H9 (cell line): ENCODE measurements at regions not wholly inside any gene's neighbourhood (a gene's known extent, or its start where the extent isn't known, plus 50 kb on each side); places are given as distances from the start of the nearest gene placed in this dataset.

Experiments
- DNase-seq: peaks from one replicate; pipeline ENCODE4 v3.0.0-alpha.2; 2017
- H2AFZ ChIP-seq: one replicate; pipeline ENCODE4 v1.6.1; 2013; ENCODE audit warnings: mild to moderate bottlenecking, low read length, control low read depth, moderate library complexity
- H2AK5ac ChIP-seq: 2 replicates; pipeline ENCODE4 v1.6.1; 2013; ENCODE audit warnings: low read length, control low read depth, mixed read lengths; ENCODE audit not compliant: insufficient read length
- H2BK120ac ChIP-seq: one replicate; pipeline ENCODE4 v1.6.1; 2013; ENCODE audit warnings: low read depth, mild to moderate bottlenecking, low read length, control low read depth, inconsistent platforms; ENCODE audit not compliant: poor library complexity, severe bottlenecking
- H2BK12ac ChIP-seq: 2 replicates; pipeline ENCODE4 v1.6.1; 2013; ENCODE audit warnings: low read length, control low read depth, mixed read lengths, low read depth; ENCODE audit not compliant: insufficient read length
- H2BK15ac ChIP-seq: 2 replicates; pipeline ENCODE4 v1.6.1; 2013; ENCODE audit warnings: low read depth, low read length, control low read depth
- H2BK20ac ChIP-seq: one replicate; pipeline ENCODE4 v1.6.1; 2013; ENCODE audit warnings: low read depth, mild to moderate bottlenecking, low read length, control low read depth, inconsistent platforms; ENCODE audit not compliant: poor library complexity, severe bottlenecking
- H2BK5ac ChIP-seq: 2 replicates; pipeline ENCODE4 v1.6.1; 2013; ENCODE audit warnings: low read length, control low read depth, mixed read lengths; ENCODE audit not compliant: insufficient read length
- H3K14ac ChIP-seq: 2 replicates; pipeline ENCODE4 v1.6.1; 2013; ENCODE audit warnings: low read length, control low read depth; ENCODE audit not compliant: insufficient read depth
- H3K18ac ChIP-seq: 2 replicates; pipeline ENCODE4 v1.6.1; 2013; ENCODE audit warnings: low read depth, mild to moderate bottlenecking, mixed read lengths, low read length, control low read depth; ENCODE audit not compliant: insufficient read length
- H3K23ac ChIP-seq: 2 replicates; pipeline ENCODE4 v1.6.1; 2013; ENCODE audit warnings: low read length, control low read depth, mixed read lengths, low read depth; ENCODE audit not compliant: insufficient read length
- H3K23me2 ChIP-seq: 2 replicates; pipeline ENCODE4 v1.6.1; 2013; ENCODE audit warnings: low read depth, mild to moderate bottlenecking, mixed read lengths, low read length, control low read depth; ENCODE audit not compliant: insufficient read length, poor library complexity, severe bottlenecking
- H3K27ac ChIP-seq: 2 replicates; pipeline ENCODE4 v1.5.1; 2013; ENCODE audit warnings: low read length, control low read depth, mixed read lengths, low read depth; ENCODE audit not compliant: insufficient read length
- H3K27me3 ChIP-seq: 2 replicates; pipeline ENCODE4 v1.6.1; 2013; ENCODE audit warnings: low read length, control low read depth, inconsistent platforms; ENCODE audit not compliant: insufficient read depth
- H3K4ac ChIP-seq: 2 replicates; pipeline ENCODE4 v1.6.1; 2013; ENCODE audit warnings: low read depth, mild to moderate bottlenecking, control low read depth, inconsistent platforms, low read length, moderate library complexity
- H3K4me1 ChIP-seq: 2 replicates; pipeline ENCODE4 v1.6.1; 2013; ENCODE audit warnings: low read length, control low read depth, inconsistent platforms; ENCODE audit not compliant: insufficient read depth
- H3K4me2 ChIP-seq: 2 replicates; pipeline ENCODE4 v1.6.1; 2013; ENCODE audit warnings: low read length, control low read depth, mixed read lengths; ENCODE audit not compliant: insufficient read length, insufficient read depth
- H3K56ac ChIP-seq: 2 replicates; pipeline ENCODE4 v1.6.1; 2013; ENCODE audit warnings: low read depth, mild to moderate bottlenecking, mixed read lengths, low read length, control low read depth; ENCODE audit not compliant: insufficient read length
- H3K79me1 ChIP-seq: 2 replicates; pipeline ENCODE4 v1.6.1; 2013; ENCODE audit warnings: low read depth, mild to moderate bottlenecking, moderate library complexity, low read length, control low read depth, inconsistent platforms; ENCODE audit not compliant: insufficient read depth, poor library complexity, severe bottlenecking
- H3K79me2 ChIP-seq: 2 replicates; pipeline ENCODE4 v1.6.1; 2013; ENCODE audit warnings: low read length, control low read depth, inconsistent platforms; ENCODE audit not compliant: insufficient read depth
- H3K9ac ChIP-seq: 2 replicates; pipeline ENCODE4 v1.6.1; 2013; ENCODE audit warnings: low read length, control low read depth, mixed read lengths; ENCODE audit not compliant: insufficient read length; ENCODE audit errors: extremely low read depth
- H3K9me3 ChIP-seq: one replicate; pipeline ENCODE4 v1.6.1; 2013; ENCODE audit warnings: low read depth, low read length, inconsistent platforms; ENCODE audit not compliant: control insufficient read depth
- H3T11ph ChIP-seq: one replicate; pipeline ENCODE4 v1.6.1; 2013; ENCODE audit warnings: mild to moderate bottlenecking, low read length, control low read depth, inconsistent platforms
- H4K20me1 ChIP-seq: one replicate; pipeline ENCODE4 v1.6.1; 2013; ENCODE audit not compliant: control insufficient read depth, insufficient read length, insufficient read depth
- H4K5ac ChIP-seq: 2 replicates; pipeline ENCODE4 v1.6.1; 2013; ENCODE audit warnings: low read depth, mild to moderate bottlenecking, mixed read lengths, low read length, control low read depth; ENCODE audit not compliant: insufficient read length
- H4K8ac ChIP-seq: replicated peaks from 2 replicates; pipeline ENCODE4 v1.6.1; 2013; ENCODE audit warnings: low read length, control low read depth, mixed read lengths, low read depth; ENCODE audit not compliant: insufficient read length
- H4K91ac ChIP-seq: 2 replicates; pipeline ENCODE4 v1.6.1; 2013; ENCODE audit warnings: low read depth, mild to moderate bottlenecking, moderate library complexity, mixed read lengths, low read length, control low read depth; ENCODE audit not compliant: insufficient read length
- H3K27ac Mint-ChIP-seq, 3 experiments: 2 replicates in 2 of 3; 3 replicates in 1 of 3; pipeline ENCODE4 v1.8.0; 2020 to 2021; ENCODE audit warnings: mixed read lengths in 3 of 3, mild to moderate bottlenecking in 1 of 3, moderate library complexity in 1 of 3
- H3K27me3 Mint-ChIP-seq: 2 replicates; pipeline ENCODE4 v1.8.0; 2021; ENCODE audit warnings: low read depth, mild to moderate bottlenecking, moderate library complexity, mixed read lengths
- H3K36me3 Mint-ChIP-seq, 3 experiments: 2 replicates in 2 of 3; 3 replicates in 1 of 3; pipeline ENCODE4 v1.8.0; 2020 to 2021; ENCODE audit warnings: low read depth in 3 of 3, mixed read lengths in 3 of 3; ENCODE audit not compliant: insufficient read depth in 1 of 3
- H3K4me1 Mint-ChIP-seq, 2 experiments: 2 replicates each; pipeline ENCODE4 v1.8.0; 2020; ENCODE audit warnings: mixed read lengths in 2 of 2
- H3K4me3 Mint-ChIP-seq, 2 experiments: 2 replicates in 1 of 2; 3 replicates in 1 of 2; pipeline ENCODE4 v1.8.0; 2020 to 2021; ENCODE audit warnings: mild to moderate bottlenecking in 2 of 2, mixed read lengths in 2 of 2, moderate library complexity in 1 of 2
- H3K9me3 Mint-ChIP-seq, 2 experiments: 2 replicates in 1 of 2; 3 replicates in 1 of 2; pipeline ENCODE4 v1.8.0; 2020; ENCODE audit warnings: mild to moderate bottlenecking in 2 of 2, mixed read lengths in 2 of 2, moderate library complexity in 1 of 2
- WGBS: extraction: QIAGEN DNeasy Blood & Tissue Kit; methylation state at CpG from one replicate; pipeline ENCODE4 v1.1.7; 2013; ENCODE audit warnings: missing lambda C conversion rate, low lambda C conversion rate, mixed read lengths; ENCODE audit not compliant: insufficient read length; ENCODE audit errors: extremely low coverage; 5-methylcytosine and 5-hydroxymethylcytosine counted together
- TF ChIP-seq, protein P1 (sequence below): fragments of 200-600 bp; sonication (generic); conservative IDR thresholded peaks from 3 replicates; pipeline ENCODE4 v1.8.0; 2021; ENCODE audit warnings: antibody characterized with exemption, mild to moderate bottlenecking

DNA sequence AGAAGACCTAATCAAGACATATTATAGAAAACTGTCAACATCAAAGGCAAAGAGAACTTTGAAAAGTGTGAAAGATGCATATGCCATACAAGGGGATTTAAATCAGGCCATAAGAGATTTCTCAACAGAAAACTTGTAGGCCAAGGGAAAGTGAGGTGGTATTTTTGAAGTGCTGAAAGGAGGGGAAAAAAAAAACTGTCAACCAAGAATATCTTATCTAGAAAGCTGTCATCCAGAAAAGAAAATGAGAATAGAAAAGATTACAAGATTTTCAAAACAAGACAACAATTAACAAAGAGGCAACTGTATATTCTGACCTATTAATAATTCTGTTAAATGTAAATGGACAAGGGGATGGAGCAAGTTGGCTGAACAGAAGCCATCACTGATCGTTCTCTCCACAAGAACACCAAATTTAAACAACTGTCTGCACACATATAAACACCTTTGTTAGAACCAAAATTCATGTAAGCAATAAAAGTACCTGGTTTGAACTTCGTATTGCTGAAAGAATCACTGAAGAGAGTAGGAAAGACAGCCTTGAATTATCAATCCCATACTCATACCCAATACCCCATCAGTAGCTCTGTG is 880.1 kb upstream of the PCDH9 start:
- peaks cover 4% of the 10 kb centered on the region for H3K9me3 ChIP-seq
- H3K4me2 ChIP-seq, result no peak overlapping the region
- Mint-ChIP-seq H3K4me1 (peaks cover 7 to 12% of the 10 kb centered on the region in 2 experiments), H3K4me3 (no peak overlapping the region), H3K36me3 (peaks cover 10 to 66% (median 29%) of the 10 kb centered on the region in 3 experiments), H3K27ac (no peak overlapping the region; a peak in 1 of 7 replicates), H3K27me3 (no peaks in the 10 kb centered on the region; the same call in 1 of the 2 replicates), H3K9me3 (peaks cover 33 to 38% of the 10 kb centered on the region in 2 experiments)
- no peak overlapping the region for H4K91ac ChIP-seq
- no peaks in the 10 kb centered on the region for H3K79me2 ChIP-seq
- H3K56ac ChIP-seq, result no peak overlapping the region
- no peak overlapping the region for H4K8ac ChIP-seq
- H3T11ph ChIP-seq, result no peak overlapping the region
- H3K9ac ChIP-seq, result no peak overlapping the region
- no peak overlapping the region for H2BK20ac ChIP-seq
- no peak overlapping the region for H3K14ac ChIP-seq
- H3K18ac ChIP-seq, result no peak overlapping the region
- no peaks in the 10 kb centered on the region for H4K20me1 ChIP-seq
- H2BK12ac ChIP-seq, result no peak overlapping the region
- H3K23me2 ChIP-seq, result no peaks in the 10 kb centered on the region
- no peak overlapping the region for H4K5ac ChIP-seq
- no peak overlapping the region for H3K23ac ChIP-seq
- H2AFZ ChIP-seq, result no peak overlapping the region
- no peaks in the 10 kb centered on the region for H3K4me1 ChIP-seq
- no peaks in the 10 kb centered on the region for H3K79me1 ChIP-seq
- no peak overlapping the region for H2BK15ac ChIP-seq
- H3K4ac ChIP-seq, result no peak overlapping the region
- no peak for DNase-seq
- TF ChIP-seq, protein P1, sequence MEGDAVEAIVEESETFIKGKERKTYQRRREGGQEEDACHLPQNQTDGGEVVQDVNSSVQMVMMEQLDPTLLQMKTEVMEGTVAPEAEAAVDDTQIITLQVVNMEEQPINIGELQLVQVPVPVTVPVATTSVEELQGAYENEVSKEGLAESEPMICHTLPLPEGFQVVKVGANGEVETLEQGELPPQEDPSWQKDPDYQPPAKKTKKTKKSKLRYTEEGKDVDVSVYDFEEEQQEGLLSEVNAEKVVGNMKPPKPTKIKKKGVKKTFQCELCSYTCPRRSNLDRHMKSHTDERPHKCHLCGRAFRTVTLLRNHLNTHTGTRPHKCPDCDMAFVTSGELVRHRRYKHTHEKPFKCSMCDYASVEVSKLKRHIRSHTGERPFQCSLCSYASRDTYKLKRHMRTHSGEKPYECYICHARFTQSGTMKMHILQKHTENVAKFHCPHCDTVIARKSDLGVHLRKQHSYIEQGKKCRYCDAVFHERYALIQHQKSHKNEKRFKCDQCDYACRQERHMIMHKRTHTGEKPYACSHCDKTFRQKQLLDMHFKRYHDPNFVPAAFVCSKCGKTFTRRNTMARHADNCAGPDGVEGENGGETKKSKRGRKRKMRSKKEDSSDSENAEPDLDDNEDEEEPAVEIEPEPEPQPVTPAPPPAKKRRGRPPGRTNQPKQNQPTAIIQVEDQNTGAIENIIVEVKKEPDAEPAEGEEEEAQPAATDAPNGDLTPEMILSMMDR, result no peak
- H2BK120ac ChIP-seq, result no peak overlapping the region
- no CpG with 5 or more reads among the region's 2 CpGs for WGBS
- H2BK5ac ChIP-seq, result no peak overlapping the region
- no peaks in the 10 kb centered on the region for H3K27me3 ChIP-seq
- no peak overlapping the region for H2AK5ac ChIP-seq
- H3K27ac ChIP-seq, result no peak overlapping the region
